ENCODE measurements at regions not wholly inside any gene's neighbourhood (a gene's known extent, or its start where the extent isn't known, plus 50 kb on each side); places are given as distances from the start of the nearest gene placed in this dataset.

GRCh38 chr9:89969881-89970639 is 365.2 kb downstream of the GADD45G start:
- DNase-seq (ENCODE audit: low read depth), result no peak

GRCh38 chr9:89970701-89971100 is 365.9 kb downstream of the GADD45G start:
- no peak for DNase-seq (ENCODE audit: low read depth)

GRCh38 chr9:89972535-89972934 is 367.7 kb downstream of the GADD45G start:
- DNase-seq (ENCODE audit: low read depth), result no peak

DNA sequence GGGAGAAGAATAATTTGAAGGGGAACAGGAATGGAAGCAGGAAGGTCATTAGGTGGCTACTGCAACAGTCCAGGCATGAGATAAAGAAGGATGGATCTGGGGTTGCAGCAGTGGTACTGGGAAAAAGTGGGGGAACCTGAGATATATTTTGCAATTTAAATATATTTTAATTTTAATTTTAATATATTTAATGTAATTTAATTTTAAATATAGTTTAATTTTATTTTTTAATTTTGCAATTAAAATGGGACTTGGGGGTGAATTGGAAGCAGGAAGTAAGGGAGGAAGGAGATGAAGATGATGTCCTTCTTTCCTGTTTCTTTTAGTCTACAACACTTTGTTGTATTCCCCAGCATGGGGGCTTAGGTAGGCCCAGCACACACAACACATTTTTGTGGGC is 369.8 kb downstream of the GADD45G start:
- DNase-seq (ENCODE audit: low read depth), result no peak

- DNase-seq (ENCODE audit: low read depth), result no peak
Observed at GRCh38 chr9:89975024-89975423, 370.2 kb downstream of the GADD45G start.

DNA sequence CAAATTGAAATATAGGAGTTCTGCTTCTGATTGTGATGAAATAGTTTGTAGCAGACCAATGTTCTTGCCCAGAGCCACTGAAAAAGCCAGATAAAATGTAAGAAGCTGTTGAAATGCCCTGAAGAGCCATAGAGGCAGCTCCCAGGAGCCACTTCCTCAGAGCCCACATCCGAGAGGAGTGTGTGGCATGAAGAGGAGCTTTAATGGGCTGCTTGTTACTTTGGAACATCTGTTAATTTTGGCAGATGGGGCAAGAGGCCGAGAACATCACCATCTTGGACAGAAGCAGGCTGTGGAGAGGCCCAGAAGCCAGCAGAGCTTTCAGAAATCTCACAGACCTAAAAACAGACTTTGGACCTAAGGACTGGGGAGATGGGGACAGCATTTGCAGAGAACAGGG is 370.8 kb downstream of the GADD45G start:
- DNase-seq (ENCODE audit: low read depth), result no peak

GRCh38 chr9:89978185-89978584 is 373.4 kb downstream of the GADD45G start:
- no peak for DNase-seq (ENCODE audit: low read depth)

- no peak for DNase-seq (ENCODE audit: low read depth)
Observed at GRCh38 chr9:89980600-89980999, 375.8 kb downstream of the GADD45G start.

DNA sequence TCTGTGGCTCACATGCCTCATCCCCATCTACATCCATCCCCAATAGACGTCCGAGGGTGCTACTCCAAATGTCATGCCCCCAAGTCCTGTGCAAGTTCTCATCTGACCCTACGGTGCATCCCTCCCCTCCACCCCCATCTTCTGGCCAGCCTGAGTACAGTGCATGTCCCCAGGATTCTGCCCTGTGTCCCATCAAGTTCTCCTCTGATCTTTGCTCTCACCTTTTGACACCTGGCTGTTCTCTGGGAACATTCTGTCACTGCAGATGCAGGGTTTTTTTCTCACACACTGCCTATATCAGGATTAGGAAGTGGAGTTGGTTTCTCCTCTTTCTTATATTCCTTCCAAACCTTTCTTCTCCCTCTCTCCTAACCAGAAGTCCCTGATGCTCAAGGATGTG is 377.2 kb downstream of the GADD45G start:
- no peak for DNase-seq (ENCODE audit: low read depth)

GRCh38 chr9:89983411-89983810 is 378.6 kb downstream of the GADD45G start:
- no peak for DNase-seq (ENCODE audit: low read depth)

DNA sequence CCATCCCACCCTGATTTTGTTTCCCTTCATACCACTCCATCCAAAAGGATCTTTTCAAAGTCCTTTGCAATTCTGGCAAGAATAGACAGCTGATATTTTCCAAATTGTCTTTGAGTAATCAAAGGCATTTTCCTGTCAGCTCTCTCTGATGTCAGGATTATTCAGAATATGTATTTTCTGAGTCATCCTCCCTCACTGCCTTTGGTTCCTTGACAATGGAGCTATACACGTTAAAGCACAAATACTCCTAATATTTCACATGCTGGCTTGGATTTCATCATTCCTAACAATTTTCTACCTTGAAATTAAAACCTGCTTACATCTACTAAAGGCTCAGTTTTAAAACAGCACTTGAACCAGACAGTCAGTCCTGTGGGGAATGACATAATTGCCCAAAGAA is 379.4 kb downstream of the GADD45G start:
- no peak for DNase-seq (ENCODE audit: low read depth)

- no peak for DNase-seq (ENCODE audit: low read depth)
Observed at GRCh38 chr9:89985068-89985467, 380.3 kb downstream of the GADD45G start.

- DNase-seq (ENCODE audit: low read depth), result no peak
Observed at GRCh38 chr9:89986190-89986589, 381.4 kb downstream of the GADD45G start.

GRCh38 chr9:89988458-89988857 is 383.6 kb downstream of the GADD45G start:
- no peak for DNase-seq (ENCODE audit: low read depth)

GRCh38 chr9:89991204-89991790 is 386.5 kb downstream of the GADD45G start:
- DNase-seq (ENCODE audit: low read depth), result no peak

DNA sequence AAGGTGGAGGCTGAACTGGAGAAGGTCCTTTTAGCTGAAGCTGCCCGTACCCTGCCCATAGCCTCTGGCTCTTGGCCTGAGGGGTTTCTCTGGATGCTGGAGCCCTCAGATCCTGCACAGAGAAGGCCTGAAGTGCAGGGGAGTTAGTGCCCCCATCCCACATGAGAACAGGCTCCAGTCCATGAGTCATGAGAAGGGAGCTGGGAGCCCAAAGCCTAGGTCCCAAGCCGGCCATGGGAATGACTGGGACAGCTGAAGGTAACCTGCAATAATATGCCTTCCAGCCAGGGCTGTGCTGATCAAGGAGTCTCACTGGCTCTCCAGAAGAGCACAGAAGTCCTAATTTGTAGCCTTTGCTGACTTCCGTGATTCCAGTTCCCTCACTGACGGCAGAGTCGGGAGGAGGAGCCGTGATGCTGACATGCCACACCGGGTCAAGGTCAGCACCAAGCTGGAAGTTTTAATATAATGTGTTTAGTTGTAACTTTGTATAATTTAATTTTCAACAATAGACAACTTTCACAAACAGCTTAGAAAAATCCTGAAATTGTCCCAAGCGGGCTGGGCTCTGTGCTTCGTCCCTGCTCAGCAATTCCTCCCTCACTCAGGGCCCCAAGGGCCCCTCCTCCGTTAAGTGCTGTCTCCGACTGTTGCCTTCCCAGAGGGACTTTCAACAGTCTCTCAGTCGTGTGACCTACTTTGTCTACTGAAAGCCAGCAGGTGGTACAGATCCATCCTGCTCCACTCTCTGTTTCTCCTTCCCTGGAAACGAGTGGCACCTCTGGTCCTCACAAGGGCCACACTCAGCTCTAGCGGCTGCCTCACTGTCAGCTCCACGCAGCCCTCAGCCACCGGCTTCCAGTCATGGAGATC is 387.8 kb downstream of the GADD45G start:
- no peak for DNase-seq (ENCODE audit: low read depth)

- no peak for DNase-seq (ENCODE audit: low read depth)
Observed at GRCh38 chr9:89993678-89994630, 389.1 kb downstream of the GADD45G start.

- DNase-seq (ENCODE audit: low read depth), result no peak
Observed at GRCh38 chr9:89994988-89995613, 390.3 kb downstream of the GADD45G start.

DNA sequence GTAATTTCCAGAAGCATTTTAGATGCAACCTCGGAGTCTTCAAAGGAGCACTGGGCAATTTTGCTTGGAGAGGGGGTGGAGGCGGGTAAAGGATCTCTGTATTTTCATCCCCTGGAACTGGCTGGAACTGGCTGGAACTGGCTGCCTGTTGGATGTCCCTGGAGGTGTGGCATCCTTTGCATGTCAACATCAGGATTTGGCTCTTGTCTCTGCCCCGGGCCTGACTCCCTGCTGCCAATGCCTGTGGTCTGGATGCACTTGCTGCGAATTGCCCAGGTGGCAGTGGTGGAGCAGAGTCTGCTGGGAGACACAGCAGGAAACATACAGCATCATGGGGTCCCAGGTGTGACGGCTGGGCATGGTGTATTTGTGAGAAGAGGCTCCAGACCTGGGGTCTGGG is 391.3 kb downstream of the GADD45G start:
- no peak for DNase-seq (ENCODE audit: low read depth)

DNA sequence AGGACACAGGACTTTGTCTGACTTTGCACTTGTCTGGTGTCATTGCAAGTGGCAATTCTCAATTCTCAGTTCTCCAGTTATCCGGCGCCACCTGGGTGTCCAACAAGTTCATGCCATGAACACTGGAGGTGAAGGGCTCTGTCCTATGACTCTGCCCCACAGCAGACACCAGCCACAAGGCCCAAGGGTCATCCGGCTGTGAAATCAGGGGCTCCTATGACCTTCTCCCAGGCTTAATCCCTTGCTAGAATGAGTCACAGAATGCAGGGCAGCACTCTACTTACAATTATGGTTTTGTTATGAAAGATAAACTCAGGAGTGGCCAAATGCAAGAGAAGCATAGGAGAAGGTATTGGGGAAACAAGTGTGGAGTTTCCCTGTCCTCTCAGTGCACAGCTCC is 392.0 kb downstream of the GADD45G start:
- DNase-seq (ENCODE audit: low read depth), result no peak

DNA sequence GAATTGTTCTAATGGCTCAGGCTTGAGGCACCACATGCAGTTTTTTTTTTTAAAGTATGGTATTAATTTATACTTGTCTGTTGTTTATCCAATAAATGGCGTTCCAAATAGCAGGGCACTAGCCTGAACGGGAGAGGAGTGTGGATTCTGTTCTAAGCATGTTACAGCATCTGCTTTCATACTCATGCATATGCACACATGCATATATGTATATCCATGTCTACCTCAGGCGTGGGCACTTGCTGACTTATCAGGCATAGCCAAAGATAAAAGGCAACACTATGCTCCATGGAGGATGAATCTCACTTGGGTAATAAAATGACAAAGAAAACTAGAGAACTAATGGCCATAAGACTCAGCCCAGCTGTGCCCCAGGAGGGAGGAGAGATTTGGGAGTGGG is 393.8 kb downstream of the GADD45G start:
- no peak for DNase-seq (ENCODE audit: low read depth)

All from EH (cell line).